HG02623 (cell line): ENCODE measurements at regions not wholly inside any gene's neighbourhood (a gene's known extent, or its start where the extent isn't known, plus 50 kb on each side); places are given as distances from the start of the nearest gene placed in this dataset.

ENCODE experiments used
- ATAC-seq: cut with Tn5 transposase; IDR thresholded peaks from one replicate; pipeline ENCODE4 v1.9.1; 2021; ENCODE audit warnings: moderate library complexity; ENCODE audit not compliant: unreplicated experiment

DNA sequence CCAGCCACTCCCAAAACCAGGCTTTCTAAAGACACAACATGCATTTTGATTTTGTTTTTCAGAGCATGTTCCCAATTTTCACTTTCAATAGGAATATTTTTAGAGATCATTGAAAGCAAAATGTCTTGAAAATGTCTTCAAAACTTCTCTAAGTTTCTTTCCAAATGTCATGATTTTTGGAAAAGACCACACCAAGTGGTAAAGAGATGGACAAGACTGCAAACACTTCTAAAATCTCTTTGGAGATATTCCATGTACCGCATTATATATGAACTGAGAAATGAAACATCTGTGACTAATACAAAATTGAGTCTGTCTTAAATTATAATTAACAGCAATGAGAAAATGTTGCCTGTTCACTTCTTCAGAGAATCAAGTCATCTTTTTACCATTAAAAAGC lies 418.0 kb upstream of the PKN2 start:
- no peak for ATAC-seq

DNA sequence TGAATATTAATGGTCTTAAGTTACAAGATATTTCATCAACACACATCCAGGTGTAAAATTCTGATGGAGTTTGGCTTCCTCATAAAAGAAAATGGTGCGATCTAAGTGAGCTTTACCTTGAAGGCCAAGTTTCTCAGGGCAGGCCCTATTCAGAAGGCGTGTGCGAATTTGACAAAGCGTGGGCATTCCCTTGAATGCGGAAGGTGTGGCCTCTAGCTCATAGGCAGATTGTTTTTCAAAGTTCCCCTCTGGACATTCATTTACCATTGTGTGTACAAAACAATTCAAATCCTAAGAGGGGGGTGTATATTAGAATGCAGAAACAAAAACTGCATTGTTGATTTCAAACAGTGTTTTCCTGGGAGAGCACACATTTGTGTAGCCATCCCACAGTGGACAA lies 411.9 kb upstream of the PKN2 start:
- no peak for ATAC-seq

DNA sequence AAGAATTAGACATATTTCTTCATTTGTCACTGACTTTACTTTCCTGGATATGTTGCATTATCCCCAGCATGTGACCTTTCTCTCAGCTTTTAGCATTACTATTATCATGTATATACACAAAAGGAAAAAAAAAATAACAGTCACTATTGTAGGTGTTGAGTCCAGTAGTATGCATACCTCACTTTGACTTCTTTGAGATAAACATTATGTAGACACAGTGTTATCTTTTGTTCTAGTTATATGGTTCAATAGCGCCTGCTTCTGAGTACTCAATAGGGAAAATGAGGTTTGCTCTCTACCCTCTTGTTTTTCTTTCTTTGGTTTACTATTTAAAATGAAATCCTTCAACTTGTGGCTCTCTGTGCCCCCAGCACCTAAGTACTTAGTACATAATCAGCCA lies 409.6 kb upstream of the PKN2 start:
- no peak for ATAC-seq

DNA sequence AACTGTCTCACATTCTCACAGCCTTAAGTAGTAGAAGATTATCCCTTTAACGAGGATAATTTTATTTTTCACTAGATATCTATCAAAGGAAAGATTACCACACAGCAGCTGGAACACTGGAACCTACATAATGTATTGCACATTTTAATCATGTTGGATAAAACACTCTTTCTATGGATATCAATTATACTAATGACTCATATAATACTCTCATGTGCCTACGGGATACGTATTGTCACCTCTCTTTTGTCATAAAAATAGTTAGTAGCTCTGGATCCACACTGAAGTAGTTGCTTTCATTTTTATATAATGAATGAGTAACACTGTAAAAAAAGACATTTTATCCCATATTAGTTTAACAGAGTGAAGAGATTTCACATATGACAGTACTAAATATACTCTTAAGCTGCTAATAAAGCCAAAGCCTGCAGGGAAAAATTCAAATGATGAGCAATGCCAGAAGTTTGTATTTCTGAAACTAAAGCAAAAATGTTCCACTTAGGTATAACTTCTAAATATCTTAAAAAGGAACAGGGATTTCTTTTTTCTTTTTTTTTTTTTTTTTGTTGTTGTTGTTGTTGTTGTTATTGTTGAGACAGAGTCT lies 408.7 kb upstream of the PKN2 start:
- no peak for ATAC-seq

DNA sequence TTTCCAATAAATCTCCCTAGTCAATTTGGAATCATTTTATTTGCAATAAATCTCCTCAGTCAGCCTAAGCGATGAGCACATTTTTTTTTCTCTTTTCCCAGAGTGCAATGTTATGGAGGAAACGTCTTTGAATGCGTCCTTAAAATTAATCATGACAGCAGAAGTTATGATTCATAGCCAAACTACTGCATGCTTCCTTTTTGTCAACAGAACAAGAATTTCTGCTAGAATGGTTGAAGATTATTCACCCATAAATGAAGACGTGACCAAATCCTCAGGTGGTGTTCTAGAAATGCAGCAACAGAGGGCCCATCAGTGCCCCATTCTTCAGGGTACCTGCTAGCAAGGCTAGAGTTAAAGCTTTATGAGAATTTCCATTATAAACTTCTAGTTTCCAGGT lies 407.9 kb upstream of the PKN2 start:
- no peak for ATAC-seq

DNA sequence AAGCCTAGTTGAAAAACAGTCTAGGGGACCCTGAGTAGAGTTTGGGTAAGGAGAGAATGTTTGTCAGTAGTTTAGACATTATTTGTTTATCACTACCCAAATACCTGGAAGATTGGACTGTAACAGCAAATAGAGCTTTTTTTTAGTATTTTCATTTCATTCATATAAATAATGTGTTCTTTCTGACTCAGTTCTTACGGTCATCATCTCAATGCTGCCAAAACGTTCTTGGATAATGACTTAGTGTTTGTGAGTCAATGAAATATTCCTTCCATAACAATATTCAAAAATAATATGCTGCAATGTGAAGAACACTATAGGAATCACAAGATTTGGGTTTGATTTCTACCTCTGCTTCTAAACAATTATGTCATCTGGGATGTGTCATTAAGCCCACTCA lies 400.0 kb upstream of the PKN2 start:
- ATAC-seq: no peak

DNA sequence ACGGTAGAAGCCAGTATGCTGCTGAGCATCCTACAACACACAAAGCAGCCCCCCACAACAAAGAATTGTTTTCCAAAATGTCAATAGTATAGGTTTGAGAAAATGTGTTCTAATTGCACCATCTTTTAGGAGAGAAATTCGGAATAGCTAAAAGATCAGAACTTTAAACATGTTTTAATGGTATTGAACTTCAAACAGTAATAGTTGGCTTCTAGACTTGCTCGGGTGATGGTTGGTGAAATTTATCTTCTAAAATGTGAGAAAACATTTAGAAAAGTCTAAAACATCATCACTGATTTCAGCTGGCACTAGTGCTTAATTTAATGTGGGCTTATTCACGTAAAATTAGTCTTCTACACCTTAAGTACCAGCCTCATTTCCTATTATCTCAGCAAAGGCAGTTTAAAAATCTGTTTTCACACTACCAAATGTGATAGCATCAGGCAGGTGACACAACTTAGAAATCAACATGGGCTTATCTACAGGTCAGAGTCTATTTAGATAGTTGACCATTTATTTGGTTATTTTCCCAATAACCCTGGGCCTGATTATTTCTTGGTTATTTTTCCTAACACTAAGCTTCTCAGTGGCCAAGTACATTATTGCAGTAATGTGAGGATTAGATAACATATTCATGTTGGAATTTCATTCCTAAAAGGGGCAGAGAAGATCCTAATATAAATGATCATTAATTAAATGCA lies 399.3 kb upstream of the PKN2 start:
- ATAC-seq: no peak

DNA sequence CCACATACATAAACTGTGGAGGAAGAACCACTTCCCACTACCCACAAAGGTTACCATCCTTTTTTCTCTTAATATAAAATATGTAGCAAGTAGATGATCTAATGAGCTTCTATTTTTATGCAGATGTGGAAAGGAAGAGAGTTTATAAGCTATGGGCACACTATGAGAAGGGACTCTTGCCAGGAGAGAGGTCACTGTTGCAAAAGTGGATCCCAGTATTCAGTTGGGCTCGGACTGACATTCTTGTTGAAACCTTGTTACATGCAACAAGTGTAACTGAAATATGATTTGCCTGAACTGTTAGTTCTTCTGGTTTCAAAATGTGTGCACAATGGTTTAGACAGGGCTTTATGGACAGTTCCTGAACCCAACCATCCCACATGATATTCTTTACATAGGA lies 397.4 kb upstream of the PKN2 start:
- ATAC-seq: no peak

DNA sequence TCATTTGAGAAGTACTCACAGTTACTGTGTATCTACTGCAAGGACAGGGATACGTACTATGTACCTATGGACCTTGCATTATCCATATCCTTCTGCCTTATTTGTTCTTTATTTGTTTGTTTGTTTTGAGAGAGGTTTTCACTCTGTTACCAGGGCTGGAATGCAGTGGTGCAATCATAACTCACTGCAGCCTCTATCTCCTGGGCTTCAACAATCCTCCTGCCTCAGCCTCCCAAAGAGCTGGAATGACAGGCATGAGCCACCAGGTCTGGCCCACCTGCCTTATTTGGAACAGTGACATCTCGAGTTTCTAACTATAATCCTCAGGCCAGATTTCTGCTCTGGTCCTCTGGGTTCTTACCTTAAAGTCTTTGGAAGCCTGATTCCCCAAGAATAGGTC lies 395.5 kb upstream of the PKN2 start:
- no peak for ATAC-seq

DNA sequence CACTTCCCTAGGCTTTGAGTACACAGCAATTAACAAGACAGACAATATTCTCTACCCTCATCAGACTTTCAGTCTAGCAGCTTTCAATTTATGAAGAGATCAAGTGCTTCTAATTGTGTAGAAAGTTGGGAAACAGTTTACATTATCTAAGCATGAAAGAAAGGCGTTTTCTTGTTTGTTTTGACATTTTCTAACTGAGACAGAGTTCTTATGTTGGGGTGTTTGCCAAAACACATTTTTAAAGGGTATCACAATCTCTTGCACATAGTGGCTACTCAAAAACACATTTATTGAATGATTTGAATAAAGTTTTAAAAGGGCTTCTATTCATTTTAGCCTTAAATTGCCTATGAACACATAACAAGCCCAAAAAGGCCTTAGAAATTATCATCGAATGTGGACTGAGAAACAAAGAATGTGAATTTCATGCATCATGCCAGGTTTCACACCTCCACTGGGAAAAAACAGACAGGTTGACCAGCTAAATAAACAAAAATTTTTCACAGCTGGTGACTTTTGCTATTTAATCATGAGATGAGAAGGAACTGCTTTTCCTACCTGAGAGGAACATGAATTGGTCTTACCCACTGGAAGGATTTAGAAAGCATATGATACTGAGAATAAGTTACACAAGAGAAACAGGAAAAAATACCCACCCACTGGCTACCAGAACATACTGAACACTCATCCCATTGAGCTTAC lies 394.5 kb upstream of the PKN2 start:
- no peak for ATAC-seq

DNA sequence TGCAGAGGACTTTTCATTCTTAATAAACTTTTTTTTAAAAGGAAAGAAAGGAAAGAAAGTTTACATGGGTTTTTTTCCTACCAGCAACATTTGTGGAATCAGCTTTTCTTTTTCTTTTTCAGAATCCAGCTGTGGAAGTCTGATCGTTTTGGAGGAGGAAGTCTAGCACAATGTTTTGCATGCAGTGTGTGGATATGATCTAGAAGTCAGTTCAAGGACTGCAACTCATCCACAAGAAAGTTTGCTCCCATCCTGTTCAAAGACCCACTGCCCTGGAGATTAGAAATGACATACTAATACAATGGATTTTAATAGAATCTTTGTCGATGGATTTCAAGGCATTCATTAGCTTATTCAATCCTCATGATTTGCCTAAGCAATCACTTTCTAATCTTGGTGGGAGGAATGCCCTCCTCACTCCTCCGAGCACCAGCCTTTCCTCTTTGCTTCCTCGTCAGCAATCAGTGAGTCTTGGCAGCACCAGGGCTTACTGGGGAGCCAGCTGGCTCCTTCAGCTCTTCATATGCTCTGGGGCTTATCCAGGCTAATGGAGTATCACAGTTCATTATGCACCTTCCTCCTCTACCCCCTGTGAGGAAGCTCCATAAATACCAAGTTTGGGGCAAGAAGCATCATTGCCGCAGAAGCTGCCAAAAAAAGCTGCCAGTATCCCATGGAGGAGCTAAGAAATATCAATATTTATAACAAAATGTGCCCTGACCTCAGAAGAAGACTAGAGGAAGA lies 392.3 kb upstream of the PKN2 start:
- ATAC-seq: no peak

DNA sequence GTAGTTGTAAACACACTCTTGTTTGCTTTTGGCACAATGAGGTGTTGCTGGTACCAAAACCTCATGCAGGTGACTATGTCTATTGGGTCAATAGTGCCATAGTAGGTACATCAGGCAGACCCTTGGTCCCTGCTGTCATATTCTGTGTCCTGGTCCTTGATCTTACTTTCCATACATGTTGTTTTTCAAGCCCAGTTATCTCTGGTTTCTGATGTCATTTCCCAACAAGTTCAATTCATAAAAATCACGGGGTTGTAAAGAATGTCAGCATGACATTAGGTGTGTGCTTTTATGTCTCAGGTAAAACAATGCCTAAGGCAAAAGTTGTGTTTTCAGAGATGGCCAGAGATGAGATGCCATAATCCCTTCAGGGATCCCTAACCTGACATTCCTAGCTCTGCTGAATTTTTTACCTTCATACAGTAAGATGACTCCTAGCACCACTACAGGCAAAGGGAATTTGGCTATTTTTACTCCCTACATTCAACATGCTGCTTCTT lies 390.3 kb upstream of the PKN2 start:
- no peak for ATAC-seq

DNA sequence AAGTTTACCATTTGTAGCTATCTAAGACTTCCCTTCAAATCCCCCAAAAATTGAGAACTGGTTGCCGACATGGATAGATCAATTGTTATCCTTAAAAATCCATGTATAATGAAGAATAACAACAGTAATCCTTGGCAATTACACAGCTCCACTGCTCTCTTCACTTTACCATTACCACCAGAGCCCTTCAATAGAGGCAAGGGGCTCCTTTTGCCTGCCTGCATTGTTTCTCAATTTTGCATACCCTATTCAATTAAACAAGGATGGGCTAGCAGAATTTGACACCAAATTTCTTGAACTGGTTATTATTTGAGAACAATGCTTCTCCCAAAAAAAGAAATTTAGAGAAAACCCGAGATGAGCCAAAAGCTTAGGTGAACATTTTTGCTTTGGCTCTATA lies 387.8 kb upstream of the PKN2 start:
- ATAC-seq: no peak

DNA sequence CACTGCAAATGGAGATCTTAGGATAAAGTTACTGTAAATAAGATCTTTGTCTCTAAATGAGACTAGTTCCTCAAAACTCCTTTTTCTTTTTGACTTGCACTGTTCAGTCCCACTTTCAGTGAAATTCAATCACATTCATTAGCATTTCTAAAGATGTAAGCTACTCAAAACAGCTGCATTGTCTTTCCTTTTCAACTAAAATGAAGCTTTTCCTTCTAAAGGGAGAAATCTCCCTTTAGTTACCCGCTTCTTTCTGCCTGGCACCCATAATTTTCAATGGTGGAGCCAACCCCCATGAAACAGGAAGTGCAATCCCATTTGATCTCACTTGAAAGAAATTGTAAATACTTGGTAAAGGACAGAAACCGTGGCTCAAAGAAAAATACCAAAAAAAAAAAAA lies 387.4 kb upstream of the PKN2 start:
- no peak for ATAC-seq

DNA sequence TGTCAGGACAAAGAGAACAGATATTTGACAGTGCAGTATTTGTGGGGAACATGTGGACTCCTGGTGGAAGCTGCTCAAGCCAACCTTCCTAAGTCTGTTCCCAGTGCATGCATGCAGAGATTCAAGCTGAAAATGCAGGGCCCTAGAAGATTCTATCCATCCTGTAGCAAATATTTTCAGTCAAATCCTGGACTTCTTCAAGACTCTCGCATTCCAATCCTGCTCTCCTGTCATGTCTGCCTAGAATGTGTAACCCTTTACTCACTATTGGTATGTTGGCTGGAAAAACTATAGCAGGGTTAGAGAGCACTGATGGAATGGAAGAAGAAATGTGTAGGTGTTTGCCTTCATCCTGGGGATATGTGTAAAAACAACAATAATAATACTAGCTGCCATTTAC lies 385.6 kb upstream of the PKN2 start:
- ATAC-seq: no peak

DNA sequence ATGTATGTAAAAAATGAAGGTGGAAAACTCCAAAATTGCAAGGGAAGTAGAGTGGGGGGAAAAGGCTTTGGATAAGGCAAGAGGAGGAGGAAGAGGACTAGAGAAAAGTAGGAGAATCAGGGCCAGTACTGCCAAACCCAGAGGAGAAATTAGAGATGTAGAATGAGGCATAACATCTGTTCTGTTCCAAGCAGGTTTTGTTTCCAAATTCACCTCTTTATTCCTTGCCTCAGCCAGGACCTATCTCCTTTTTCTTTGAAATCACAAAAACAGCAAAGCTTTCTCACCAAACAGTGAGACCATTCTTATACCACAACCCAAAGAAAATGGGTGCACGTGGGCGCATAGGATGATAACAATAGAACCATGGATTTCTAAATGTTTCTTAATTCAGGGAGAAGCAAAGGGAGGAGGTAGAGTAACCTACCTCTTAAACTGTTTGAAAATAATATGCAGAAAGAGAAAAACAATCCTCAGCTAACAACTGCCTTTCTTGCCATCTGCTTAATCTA lies 383.3 kb upstream of the PKN2 start:
- ATAC-seq: no peak

DNA sequence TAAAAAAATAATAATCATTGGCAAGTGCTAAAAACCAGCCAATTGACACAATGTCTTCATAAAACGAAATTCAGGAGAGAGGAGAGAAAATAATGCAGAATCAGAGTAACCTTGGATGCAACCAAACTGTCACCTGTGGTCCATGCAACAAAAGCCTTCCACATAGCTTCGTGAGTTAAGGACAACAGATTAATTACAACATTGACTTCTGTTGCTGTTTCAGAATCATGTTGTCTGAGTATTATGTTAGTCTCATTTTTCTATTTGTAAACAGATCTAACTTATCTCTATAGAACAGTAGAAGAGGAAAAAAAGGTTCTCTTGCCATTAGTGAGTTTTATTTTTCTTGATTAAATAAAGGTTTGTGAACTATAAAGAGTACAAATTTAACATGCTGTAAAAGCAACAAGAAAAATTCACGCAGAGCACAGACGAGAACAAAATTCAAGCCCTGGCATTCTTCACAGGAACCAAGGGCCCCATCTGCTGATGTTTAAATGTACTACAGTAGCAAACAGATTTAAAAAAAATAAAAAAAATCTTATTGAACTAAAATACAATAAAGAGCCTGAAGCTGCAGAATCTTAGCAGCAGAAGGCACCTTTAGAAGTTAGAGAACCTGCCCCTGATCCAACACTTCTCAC lies 381.1 kb upstream of the PKN2 start:
- ATAC-seq: no peak

DNA sequence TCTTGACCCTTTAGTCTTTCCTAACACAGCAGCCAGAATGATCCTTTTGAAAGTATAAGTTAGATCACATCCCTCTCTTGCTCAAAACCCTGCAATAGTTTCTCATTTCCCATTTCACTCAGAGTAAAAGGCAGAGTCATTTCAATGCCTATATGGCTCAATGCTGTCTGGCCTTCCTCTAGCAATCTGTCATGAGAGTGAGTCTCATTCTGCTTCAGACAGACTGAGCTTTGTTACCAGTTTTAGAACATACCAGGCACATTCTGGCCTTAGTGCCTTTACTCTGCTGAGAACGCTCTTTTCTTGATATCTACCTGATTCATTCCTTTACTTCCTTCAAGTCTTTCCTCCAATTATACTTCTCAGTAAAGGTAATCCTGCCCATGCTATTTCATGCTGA lies 372.8 kb upstream of the PKN2 start:
- no peak for ATAC-seq

DNA sequence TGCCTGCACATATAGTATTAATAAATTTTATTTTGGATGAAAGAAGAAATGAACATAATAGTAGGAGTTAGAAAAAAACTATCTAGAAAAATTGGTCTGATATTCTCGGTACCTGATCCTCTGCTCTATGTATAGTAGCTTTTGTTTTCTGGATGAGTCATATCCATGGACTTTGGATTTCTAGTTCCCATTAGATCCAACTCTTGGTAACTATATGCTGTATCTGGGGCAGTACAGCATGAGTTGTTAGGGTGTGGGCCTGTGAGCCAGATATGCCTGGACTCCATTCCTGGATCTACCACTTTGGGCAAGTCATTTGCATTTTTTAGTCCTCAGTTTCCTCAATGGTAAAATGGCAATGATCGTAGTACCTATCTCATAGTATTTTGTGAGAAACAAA lies 372.2 kb upstream of the PKN2 start:
- ATAC-seq: no peak

DNA sequence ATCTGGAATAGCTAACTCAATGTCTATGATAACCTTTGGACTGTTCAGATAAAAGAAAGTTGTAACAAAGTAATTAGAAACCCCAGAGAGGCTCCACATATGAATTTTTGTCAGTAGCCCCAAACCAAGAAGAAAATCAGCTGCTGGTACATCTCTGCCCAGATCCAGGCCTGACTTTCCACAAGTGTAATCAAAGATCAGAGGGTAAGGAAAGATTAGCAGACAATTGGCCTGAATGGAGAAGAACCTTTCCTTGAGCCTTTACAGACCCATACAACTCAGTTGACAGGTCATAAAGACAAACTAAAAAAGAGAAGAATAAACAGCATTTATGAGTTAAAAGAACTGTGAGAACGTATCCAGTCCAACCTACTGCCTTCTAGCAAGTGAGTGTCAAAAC lies 366.7 kb upstream of the PKN2 start:
- no peak for ATAC-seq

DNA sequence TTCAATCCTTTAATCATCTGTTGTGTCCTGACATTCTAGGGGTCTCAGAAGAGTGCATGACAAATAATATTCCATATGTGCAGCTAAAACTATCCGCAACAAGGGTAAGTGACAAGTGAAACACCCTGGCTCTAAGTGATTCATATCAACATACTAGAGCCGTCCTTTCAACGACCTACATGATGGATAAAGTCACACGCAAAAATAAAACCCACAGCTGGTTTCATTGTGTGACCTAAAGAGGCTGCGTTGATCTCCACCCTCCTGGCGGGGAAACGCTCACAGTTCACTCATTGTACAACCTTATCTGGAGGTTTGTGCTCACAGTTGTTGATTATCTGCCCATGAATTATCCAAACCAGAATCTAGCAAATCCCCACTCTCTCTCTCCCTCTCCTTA lies 365.3 kb upstream of the PKN2 start:
- ATAC-seq: no peak
